NB4 (cell line): ENCODE measurements at regions not wholly inside any gene's neighbourhood (a gene's known extent, or its start where the extent isn't known, plus 50 kb on each side); places are given as distances from the start of the nearest gene placed in this dataset.

Source experiments
- DNase-seq: peaks from one replicate; pipeline ENCODE4 v3.0.0; 2010; ENCODE audit warnings: low read depth
- H3K4me3 ChIP-seq: one replicate; pipeline ENCODE4 v1.5.1; 2011; ENCODE audit warnings: mild to moderate bottlenecking, low read depth, low read length, moderate library complexity
- MYC ChIP-seq: IDR thresholded peaks from 2 replicates; pipeline ENCODE4 v1.6.1; 2011; ENCODE audit warnings: low read depth, low read length
- POLR2A ChIP-seq: IDR thresholded peaks from 2 replicates; pipeline ENCODE4 v1.6.1; 2011; ENCODE audit warnings: mild to moderate bottlenecking; ENCODE audit not compliant: insufficient read length; ENCODE audit errors: extremely low read depth
- TF ChIP-seq, protein P1 (sequence below): IDR thresholded peaks from 2 replicates; pipeline ENCODE4 v1.6.1; 2011; ENCODE audit warnings: low read depth, low read length
- TF ChIP-seq, protein P2 (sequence below): IDR thresholded peaks from one replicate; pipeline ENCODE4 v1.5.1; 2012; ENCODE audit warnings: low read depth, low read length

- no peak for DNase-seq
- no peak overlapping the region for H3K4me3 ChIP-seq
- TF ChIP-seq, protein P1, sequence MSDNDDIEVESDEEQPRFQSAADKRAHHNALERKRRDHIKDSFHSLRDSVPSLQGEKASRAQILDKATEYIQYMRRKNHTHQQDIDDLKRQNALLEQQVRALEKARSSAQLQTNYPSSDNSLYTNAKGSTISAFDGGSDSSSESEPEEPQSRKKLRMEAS: no peak
- no peak for TF ChIP-seq MYC
- no peak for TF ChIP-seq POLR2A
- TF ChIP-seq, protein P2, sequence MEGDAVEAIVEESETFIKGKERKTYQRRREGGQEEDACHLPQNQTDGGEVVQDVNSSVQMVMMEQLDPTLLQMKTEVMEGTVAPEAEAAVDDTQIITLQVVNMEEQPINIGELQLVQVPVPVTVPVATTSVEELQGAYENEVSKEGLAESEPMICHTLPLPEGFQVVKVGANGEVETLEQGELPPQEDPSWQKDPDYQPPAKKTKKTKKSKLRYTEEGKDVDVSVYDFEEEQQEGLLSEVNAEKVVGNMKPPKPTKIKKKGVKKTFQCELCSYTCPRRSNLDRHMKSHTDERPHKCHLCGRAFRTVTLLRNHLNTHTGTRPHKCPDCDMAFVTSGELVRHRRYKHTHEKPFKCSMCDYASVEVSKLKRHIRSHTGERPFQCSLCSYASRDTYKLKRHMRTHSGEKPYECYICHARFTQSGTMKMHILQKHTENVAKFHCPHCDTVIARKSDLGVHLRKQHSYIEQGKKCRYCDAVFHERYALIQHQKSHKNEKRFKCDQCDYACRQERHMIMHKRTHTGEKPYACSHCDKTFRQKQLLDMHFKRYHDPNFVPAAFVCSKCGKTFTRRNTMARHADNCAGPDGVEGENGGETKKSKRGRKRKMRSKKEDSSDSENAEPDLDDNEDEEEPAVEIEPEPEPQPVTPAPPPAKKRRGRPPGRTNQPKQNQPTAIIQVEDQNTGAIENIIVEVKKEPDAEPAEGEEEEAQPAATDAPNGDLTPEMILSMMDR: no peak
Observed at GRCh38 chr2:128386066-128386465, 67.4 kb upstream of the HS6ST1 start.

GRCh38 chr2:128388499-128388941 lies 69.9 kb upstream of the HS6ST1 start:
- DNase-seq: no peak
- TF ChIP-seq MYC (no peak), POLR2A (no peak)
- TF ChIP-seq, protein P1: no peak
- TF ChIP-seq, protein P2: no peak
- no peak overlapping the region for H3K4me3 ChIP-seq

- TF ChIP-seq, protein P1: no peak
- TF ChIP-seq, protein P2: no peak
- no peak for TF ChIP-seq MYC
- no peak for TF ChIP-seq POLR2A
- H3K4me3 ChIP-seq: no peak overlapping the region
- no peak for DNase-seq
Observed at GRCh38 chr2:128389388-128390086, 70.9 kb upstream of the HS6ST1 start.

GRCh38 chr2:128390256-128390990 lies 71.8 kb upstream of the HS6ST1 start:
- no peak overlapping the region for H3K4me3 ChIP-seq
- DNase-seq: no peak
- TF ChIP-seq MYC (no peak), POLR2A (no peak)
- TF ChIP-seq, protein P2: no peak
- TF ChIP-seq, protein P1: no peak

DNA sequence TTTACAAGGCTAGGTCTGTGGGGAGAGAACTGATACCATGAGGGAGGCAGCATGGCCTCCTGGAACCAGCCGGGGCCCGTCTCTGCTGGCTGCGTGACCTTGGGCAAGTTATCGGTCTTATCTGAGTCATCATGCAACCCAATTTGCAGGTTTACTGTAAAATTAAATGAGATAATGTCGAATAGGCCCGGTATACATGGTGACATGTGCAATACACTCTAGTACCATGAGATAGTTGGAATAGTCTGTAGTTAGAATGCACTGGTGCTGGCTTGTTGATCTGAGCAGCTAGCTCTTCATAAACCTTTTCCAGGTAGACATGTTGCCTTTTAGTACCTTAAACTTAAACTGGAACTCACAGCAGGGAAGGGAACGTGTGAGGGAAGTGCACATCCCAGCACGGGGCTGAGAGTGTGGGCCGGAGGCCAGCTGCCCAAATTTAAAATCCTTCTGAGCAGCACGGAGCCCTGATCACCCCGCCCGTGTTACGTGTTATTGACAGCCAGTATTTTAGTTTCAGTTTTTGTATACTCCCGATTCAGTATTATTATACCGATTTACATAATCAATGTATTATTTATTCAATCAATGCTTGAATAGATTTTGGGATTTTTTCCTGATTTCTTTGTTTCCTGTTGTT lies 72.4 kb upstream of the HS6ST1 start:
- no peak overlapping the region for H3K4me3 ChIP-seq
- no peak for DNase-seq
- TF ChIP-seq POLR2A: no peak
- TF ChIP-seq, protein P2: no peak
- TF ChIP-seq, protein P1: no peak
- no peak for TF ChIP-seq MYC
